ENCODE measurements at regions not wholly inside any gene's neighbourhood (a gene's known extent, or its start where the extent isn't known, plus 50 kb on each side); places are given as distances from the start of the nearest gene placed in this dataset.

GRCh38 chr3:159796226-159796625 is 192.4 kb upstream of the IL12A start:
- TF ChIP-seq POLR2A (IDR thresholded peaks at IDR 0.05) (no peak), CTCF (IDR thresholded peaks at IDR 0.05) (no peak), EP300 (IDR thresholded peaks at IDR 0.05; ENCODE audit: low read depth) (no peak)
